ENCODE measurements at regions not wholly inside any gene's neighbourhood (a gene's known extent, or its start where the extent isn't known, plus 50 kb on each side); places are given as distances from the start of the nearest gene placed in this dataset.

DNA sequence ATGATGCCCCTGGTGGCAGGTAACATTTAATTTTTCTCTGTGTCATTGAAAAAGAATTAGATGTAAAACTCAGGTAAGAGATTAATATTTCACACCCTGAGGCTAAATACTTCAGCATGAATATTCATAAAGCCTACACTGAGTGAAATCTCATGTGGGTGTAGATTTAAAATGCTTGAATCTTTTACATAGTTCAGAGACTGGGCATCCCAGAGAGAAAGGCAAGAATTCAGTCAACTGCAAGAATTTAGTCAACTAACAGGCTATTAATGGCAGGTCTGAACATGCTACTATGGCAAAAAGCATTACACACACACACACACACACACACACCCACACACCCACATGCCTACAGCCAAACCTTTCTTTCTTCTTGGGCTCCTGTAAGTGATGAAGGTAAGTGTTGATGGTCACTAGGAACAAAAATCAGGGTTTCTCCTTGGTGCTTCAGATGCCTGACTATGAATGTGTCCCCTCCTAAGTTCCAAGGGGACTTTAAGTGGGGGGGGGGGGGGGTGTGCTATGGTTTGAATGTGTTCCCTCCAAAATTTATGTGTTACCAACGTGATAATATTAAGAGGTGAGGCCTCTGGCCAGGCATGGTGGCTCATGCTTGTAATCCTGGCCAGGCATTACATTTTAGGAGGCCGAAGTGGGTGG is 63.7 kb upstream of the PSMD7 start:
- DNase-seq: peak in 1 of 42 donors; percentile 10
- intact Hi-C loops (cut with DNase I): no loop called here

DNA sequence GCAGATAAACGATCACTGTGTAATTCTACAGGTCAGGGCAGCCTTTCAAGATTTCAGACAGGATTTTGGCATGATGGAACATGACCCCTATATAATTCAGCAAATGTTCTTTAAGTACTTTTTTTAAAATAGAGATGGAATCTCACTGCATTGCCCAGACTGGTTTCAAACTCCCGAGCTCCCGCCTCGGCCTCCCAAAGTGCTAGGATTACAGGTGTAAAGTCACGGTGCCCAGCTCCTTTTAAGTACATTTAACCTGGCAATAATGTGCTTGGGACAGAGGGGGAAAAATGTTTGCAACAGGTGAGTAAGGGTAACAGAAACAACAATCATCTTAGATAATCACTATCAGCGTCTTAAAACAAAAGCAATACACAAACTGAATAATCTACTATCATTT is 66.5 kb upstream of the PSMD7 start:
- intact Hi-C loops (cut with DNase I): no loop called here
- no peak for DNase-seq

DNA sequence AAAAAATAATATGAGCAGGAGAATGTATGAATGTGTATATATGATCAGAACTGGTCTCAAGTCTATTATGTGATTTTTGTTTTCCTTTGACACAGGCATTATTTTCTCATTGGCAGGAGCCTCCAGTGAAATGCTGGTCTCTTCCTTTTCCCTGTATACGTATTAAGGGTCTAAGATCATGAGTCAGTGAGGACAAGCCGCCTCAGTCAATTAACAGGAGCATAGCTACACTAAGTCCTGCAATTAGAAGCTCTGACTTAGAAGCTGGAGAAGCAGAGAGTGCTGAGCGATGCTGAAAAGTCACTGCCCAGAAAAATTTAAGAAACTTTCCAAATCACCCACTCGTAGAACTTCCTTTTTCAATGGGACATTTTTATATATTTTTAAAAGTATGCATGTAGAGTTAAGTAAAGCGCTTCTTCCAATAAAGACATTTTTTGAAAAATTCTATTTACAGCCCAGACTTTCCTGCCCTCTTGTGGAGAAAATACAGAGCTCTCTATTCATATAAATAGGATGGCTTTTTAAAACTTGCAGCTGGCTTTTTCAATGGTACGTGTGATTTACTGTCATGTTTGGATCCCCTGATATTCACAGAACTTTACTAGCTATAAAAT is 70.2 kb upstream of the PSMD7 start:
- intact Hi-C loops (cut with DNase I): no loop called here
- peak in 1 of 42 donors; percentile 13 for DNase-seq

DNA sequence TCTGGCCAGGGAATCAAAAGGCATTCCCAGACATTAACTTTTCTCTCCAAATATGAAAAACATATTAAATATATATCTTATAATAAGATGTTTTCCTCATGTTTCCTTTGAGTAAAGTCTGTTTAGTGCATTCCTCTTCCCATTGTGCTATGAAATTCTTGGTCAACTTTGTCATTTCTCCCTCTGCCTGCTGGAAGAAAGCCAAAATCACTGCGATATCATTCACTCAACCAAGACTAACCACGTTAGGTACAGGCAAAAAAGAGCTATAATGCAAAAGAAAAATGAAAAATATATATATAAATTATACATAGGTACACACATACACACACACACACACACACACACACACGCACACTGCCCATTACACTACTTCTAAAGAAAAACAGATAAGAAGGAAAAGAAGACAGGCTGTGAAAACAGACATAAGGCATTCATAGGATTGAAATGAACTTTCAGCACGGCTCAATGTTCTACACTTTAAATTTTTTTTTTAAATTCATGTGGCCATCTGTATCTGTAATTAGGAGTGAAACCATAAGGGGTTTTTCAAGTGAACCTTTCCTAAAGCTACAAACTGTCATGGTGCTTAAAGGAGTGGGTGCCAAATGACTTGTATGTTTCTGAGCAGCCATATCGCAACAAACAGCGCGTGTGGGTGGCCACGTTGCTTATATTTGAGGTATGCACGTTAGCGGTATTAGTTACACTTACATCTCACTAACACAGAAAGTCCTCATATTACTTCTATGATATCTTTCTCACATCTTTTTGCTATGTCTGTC is 71.6 kb upstream of the PSMD7 start:
- no peak for DNase-seq
- intact Hi-C loops (cut with DNase I): no loop called here

DNA sequence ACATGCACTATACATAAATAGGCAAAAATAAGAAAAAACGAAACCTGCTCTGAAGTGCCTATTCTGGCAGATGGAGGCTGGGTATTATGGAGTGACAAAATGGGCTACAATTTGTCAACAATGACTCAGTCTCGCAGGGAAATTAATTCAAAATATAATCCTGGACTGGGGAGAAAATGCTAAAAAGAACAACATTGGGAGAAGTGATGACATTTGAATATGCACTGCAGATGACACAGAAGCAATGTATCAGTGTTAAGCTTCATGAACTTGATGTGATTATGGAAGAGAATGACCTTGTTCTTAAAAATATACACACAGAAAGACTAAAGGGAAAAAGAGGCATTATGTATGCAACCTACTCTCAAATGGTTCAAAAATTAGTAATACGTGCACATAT is 74.8 kb upstream of the PSMD7 start:
- intact Hi-C loops (cut with DNase I): no loop called here
- no peak for DNase-seq

DNA sequence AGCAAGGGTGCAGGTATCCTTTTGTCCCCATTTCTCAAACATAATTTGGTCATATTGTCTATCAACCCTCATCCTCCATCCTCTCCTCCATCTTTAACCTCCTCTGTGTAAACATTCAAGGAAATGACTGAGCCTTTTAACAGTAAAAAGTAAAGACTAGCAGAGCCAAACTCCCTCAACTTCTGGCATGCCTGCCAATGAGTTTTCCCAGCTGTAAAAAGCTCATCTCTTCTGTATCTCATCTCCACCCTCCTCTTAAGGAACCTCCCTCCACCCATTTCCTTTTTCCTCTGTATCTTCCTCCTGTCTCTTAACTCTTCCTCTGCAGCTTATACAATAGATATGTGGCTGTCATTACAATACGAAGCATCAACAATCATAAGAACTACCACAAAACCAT is 76.9 kb upstream of the PSMD7 start:
- DNase-seq: no peak
- intact Hi-C loops (cut with DNase I): no loop called here

DNA sequence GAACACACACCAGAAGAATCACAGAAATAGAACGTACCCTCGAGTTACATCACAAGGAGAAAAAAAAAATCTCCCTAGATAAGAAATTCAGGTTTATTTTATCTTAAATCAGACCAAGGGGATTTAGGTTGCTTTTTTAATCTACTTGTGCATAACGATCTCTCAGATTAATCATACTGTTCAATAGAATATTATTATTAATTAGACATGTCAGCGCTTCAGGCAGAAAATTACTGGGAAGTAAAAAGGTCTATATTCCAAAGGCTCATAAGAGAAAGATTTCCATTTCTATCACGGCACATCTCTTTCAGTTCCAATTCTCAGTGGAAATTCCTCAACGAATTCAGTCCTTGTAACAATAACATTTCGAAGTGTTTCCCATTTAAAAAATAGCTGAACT is 77.7 kb upstream of the PSMD7 start:
- intact Hi-C loops (cut with DNase I): no loop called here
- no peak for DNase-seq

DNA sequence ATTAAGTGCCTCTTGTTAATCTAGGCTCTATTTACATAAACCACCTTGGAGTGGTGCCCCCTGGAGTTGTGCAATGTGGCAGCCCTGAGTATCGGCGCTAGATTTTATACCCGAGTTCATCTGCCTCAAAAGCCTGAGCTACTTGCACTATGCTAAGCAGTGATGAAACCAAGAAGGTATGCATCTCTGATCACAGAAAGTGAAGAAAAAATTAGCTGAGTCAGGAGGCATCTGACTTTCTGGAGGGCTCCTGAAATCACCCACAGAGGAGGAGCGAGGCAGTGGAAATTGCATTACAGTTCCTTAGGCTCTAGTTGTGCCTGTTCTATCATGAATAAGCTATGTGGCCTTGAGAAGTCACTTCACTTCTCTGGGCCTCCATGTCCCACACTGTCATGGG is 80.3 kb upstream of the PSMD7 start:
- no peak for DNase-seq
- intact Hi-C loops (cut with DNase I): no loop called here

DNA sequence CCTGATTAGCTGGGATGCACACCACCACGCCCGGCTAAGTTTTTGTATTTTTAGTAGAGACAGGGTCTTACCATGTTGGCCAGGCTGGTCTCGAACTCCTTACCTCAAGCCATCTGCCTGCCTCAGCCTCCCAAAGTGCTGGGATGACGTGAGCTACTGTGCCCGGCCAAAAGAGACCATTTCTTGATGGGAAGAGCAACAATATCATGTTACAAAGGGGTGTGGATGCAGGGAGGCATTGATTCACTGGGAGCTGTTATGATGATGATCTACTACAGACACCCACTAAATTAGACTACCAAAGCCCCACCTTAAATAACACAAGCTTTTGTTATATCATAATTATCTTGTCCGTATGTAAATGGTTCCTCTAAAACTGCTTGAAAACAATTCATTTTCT is 81.4 kb upstream of the PSMD7 start:
- intact Hi-C loops (cut with DNase I): no loop called here
- DNase-seq: no peak

DNA sequence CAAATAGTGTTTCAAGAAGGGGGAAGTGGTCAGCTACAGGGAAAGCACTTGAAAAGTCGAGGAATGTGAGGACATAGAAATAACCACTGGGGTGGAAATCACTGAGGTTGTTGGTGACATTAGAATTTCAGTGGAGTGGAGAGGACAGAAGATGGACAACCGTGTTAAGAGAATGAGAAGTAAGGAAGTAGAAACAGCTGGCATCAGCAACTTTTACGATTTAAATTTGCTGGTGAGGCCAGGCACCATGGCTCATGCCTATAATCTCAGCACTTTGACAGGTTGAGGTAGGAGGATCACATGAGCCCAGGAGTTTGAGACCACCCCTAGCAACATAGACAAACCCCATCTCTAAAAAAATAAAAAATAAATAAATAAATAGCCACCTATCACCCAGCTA is 83.2 kb upstream of the PSMD7 start:
- no peak for DNase-seq
- intact Hi-C loops (cut with DNase I): no loop called here

DNA sequence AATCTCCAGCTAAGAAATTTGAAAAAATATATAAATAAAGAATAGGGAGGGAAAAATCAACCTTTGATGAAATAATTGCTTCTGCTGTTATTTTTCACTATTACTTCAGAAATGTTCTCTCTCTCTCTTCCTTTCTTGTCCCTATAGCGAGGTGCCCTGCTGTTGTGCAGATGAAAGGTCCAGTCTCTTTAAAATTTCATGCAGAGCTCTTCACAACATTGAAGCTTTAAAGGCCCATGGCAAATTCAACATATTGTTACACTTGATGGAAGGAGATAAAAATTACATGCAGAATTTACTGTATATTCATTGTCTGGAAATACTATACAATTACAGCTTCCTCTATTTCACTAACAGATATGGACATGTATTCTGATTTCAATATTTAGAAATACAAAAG is 86.4 kb upstream of the PSMD7 start:
- intact Hi-C loops (cut with DNase I): no loop called here
- no peak for DNase-seq

DNA sequence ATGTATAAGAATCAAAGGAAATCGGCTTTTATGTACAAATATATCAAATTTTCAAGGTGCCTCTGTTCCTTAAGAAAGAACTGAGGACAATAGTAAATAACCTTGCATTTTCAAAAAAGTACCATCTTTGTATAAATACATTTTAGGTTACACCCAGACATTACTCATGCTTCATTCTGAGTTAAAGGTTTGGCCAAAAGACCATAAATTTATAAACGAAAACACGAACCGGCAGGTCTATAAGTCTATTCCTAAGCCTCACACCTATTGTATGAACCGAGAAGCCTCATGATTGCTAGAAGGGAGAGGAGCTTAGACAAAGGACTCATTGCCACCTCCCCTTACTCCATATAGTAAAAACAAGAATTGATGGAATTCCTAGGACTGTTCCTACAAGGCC is 94.6 kb upstream of the PSMD7 start:
- DNase-seq: no peak
- intact Hi-C loops (cut with DNase I): no loop called here

DNA sequence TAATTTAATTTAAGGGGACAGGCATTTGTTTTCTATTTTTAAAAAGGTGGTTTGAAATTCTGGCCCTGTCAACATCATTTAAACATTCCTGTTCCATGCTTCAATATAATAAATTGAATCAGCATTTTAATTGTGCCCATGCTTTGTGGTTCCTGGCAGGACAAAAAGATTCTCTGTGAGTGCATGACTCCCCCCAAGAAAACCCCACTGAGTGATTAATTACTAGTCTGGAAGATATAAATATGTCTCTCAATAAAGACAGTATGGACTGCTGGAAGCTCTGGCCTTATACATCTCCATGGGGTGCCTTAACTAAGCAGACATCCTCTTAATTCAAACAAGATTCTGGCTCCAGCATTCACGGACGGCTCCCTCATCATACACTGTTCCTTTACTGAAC is 95.0 kb upstream of the PSMD7 start:
- no peak for DNase-seq
- intact Hi-C loops (cut with DNase I): no loop called here

DNA sequence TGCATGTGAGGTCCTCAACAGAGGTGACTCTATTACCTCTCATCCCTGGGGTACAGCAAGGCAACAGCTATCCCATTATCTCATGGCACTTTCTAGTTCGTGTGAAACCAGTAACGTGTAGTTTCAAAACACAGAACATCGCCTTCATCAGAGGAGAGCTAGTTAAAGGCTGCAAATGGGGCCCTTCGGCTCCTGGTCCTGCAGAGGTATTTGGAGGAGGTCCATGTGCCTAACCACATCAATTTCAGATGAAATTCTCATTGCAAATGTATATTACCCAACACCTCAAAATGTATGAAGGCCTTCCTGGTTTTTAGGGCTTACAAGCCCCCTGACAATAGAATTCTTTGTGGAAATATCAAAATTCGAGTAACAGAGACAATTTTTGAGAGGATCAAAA is 95.7 kb upstream of the PSMD7 start:
- intact Hi-C loops (cut with DNase I): no loop called here

DNA sequence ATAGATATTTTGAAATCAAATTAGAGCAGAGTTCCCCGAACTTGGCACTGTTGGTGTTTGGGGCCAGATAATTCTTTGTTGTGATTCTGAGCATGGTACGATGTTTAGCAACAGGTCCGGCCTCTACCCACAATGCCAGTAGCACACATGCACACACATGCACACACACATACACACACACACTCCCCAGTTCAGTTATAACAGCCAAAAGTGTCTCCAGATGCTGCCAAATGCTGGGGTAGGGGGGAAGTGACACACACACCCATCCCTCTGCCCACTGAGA is 96.8 kb upstream of the PSMD7 start:
- DNase-seq: no peak
- intact Hi-C loops (cut with DNase I): no loop called here

More for the DNA sequence above, 95.7 kb upstream of the PSMD7 start:
- no peak for DNase-seq

DNA sequence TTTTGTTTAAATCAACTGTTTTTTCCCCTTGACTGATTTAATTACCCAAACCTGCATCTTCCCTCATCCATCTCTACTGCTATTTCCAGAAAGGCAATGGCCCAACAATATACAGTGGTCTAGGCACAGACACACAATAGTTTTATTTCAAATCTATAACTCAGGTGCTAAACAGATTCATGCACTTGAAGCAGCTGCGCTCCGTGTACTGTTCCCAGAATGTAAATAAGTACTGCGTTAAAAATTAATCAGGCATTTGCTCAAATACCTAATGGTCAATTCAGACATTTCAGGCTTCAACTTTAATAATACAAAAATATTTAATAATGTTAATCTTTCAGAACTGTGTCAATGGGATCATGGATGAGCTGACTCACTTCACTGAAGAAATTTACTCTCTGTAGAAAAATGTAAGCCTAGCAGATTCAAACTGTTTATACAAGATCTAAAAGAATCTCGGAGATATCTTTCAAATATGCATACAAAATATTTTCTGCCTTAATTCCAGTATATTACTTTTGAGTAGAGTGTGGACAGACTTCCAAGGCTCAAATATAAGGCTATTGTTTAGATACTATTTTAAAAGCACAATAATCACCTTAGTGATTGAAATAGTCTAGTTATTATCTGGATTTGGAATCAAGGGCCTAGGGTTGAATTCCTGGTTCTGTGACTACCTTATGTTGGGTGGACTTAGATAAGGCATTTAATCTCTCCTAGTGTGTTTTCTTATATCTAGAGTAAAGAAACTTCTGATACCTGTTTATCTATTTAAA is 97.4 kb upstream of the PSMD7 start:
- no peak for DNase-seq

DNA sequence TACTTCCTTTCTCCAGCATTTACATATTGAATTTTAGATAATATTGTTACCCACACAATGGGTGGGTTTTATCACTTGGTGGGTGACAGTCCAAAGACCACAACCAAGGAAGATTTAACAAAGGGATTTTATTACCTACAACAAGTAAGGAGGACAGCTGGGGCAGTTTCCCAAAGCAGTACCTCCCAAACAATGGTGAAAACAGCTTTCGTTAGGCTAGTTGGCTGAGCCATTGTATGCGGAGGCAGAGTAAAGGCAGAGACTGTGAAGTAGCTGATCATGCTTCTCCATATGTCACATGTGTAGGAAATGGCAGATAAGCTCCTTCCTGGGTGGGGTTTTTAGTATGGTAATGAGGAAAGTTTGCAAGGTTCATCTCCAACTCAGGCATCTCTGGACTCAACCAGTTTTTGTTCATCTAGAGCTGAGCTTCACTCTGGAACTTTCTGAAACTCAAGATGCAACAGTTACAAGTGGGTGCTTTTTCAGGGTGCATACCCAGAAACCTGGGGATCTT is 104.3 kb upstream of the PSMD7 start:
- intact Hi-C loops (cut with DNase I): no loop called here
- DNase-seq: no peak

More for the DNA sequence above, 97.4 kb upstream of the PSMD7 start:
- intact Hi-C loops (cut with DNase I): no loop called here

DNA sequence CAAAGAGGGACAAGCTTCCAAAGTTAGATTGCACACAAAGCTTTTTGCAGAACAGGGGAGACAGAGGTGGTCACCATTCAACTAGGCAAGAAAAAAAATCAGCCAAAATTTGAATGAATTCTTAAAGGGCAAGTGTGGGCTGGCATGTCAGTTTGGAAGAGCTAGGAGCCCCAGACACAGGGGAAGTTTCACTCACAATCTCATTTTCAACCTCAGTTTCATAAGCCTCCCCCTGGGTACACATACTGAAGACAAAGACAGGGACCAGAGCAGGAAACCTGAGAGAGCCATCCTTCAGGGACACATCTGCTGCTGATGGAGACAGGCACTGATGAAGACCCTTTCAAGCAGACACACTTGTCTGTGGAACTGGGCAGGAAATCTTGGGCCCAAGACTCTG is 106.3 kb upstream of the PSMD7 start:
- no peak for DNase-seq
- intact Hi-C loops (cut with DNase I): no loop called here

DNA sequence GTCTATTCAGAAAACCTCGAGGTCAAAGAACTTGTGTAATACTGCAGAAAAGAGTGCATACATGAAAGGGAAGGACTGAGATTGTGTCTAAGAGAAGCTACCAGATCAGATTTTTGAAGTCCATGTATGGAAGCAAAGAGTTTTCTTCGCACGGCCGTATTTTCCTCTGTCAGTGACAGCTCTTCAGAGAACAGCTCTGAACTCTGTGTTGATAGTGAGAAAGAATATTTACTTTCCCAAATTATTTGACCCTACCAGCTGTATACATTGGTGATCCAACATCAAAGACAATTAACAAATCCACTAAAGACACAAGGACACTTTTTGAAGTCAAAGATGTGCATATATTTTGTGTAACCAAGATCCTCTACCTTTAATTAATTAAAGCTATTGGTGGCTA is 107.8 kb upstream of the PSMD7 start:
- DNase-seq: no peak
- intact Hi-C loops (cut with DNase I): no loop called here

DNA sequence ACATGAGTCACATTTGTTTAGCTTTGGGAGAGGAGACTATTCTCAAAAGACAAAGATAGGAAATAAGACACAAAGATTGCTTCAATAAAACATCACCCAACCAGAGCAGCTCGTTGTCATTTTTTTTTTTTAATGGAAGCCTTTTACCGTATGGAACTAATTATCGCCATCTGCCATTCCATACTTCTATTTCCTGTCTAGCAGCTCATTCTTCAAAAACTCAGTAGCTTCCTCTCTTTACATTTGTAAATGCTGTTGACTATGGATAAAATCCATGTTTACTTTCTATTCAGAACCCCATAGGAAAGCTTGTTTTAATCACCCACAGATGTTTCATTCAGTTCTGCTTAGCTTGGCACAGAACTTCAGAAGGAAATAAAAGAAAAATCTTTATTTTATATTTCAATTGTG is 110.0 kb upstream of the PSMD7 start:
- DNase-seq: no peak
- intact Hi-C loops (cut with DNase I): no loop called here
